Prostate gland (tissue), 2 donors: ENCODE measurements at regions not wholly inside any gene's neighbourhood (a gene's known extent, or its start where the extent isn't known, plus 50 kb on each side); places are given as distances from the start of the nearest gene placed in this dataset.

ENCODE experiments used
- POLR2A ChIP-seq: fragments of 450-650 bp; IDR thresholded peaks from one replicate; pipeline ENCODE4 v1.6.1; 2016; ENCODE audit warnings: antibody characterized with exemption, mild to moderate bottlenecking
- POLR2AphosphoS5 ChIP-seq: sonication (generic); formaldehyde crosslinking; IDR thresholded peaks from one replicate; pipeline ENCODE4 v1.6.1; 2017; ENCODE audit warnings: antibody characterized with exemption
- TF ChIP-seq, protein P1 (sequence below), 4 experiments: fragments of 200-600 bp in 2 of 4; fragments of 450-650 bp in 2 of 4; sonication (generic) in 2 of 4; IDR thresholded peaks; 1 replicate in 3 of 4; 2 replicates in 1 of 4; pipeline ENCODE4 v1.5.1; 2016 to 2019; ENCODE audit warnings: antibody characterized with exemption in 4 of 4, mild to moderate bottlenecking in 2 of 4, moderate library complexity in 2 of 4

DNA sequence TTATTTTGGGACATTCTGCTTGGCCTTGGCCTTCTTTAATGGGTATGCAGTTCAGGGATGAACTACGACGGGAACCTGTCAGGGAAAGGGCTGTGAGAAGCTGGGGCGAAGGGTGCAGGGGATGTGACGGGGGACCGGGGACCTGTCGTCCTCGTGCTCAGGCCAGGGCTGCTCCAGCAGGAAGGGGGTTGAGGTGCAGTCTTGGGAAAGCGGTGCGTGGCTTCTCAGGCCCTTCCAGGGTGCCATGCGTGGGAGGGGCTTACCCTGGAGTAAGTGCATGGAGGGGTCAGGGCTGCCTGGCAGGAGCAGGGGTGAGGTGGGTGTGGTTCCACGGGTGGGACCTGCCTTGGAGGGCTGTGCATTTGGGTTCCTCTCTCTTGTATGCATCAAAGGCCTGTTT is 100.8 kb downstream of the TEX29 start:
- TF ChIP-seq, protein P1, sequence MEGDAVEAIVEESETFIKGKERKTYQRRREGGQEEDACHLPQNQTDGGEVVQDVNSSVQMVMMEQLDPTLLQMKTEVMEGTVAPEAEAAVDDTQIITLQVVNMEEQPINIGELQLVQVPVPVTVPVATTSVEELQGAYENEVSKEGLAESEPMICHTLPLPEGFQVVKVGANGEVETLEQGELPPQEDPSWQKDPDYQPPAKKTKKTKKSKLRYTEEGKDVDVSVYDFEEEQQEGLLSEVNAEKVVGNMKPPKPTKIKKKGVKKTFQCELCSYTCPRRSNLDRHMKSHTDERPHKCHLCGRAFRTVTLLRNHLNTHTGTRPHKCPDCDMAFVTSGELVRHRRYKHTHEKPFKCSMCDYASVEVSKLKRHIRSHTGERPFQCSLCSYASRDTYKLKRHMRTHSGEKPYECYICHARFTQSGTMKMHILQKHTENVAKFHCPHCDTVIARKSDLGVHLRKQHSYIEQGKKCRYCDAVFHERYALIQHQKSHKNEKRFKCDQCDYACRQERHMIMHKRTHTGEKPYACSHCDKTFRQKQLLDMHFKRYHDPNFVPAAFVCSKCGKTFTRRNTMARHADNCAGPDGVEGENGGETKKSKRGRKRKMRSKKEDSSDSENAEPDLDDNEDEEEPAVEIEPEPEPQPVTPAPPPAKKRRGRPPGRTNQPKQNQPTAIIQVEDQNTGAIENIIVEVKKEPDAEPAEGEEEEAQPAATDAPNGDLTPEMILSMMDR (IDR thresholded peaks at IDR 0.05), result no peak
- TF ChIP-seq POLR2A, result no peak
- no peak for TF ChIP-seq POLR2AphosphoS5
